ENCODE measurements at regions not wholly inside any gene's neighbourhood (a gene's known extent, or its start where the extent isn't known, plus 50 kb on each side); places are given as distances from the start of the nearest gene placed in this dataset.

DNA sequence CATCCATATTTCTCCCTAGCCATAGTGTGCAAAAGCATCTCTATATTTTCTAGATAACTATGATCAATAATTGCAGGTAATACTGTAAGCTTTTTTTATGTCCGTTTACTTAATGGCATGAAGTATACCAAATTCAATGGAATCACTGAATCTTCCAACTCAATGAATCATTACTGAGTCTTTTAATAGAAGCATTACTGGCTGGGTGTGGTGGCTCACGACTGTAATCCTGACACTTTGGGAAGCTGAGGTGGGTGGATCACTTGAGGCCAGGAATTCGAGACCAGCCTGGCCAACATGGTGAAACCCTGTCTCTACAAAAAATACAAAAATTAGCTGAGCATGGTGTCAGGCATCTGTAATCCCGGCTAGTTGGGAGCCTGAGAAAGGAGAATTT lies 372.5 kb downstream of the BMPER start:
- in situ Hi-C loops (cut with HindIII; ENCODE audit: low sequenced_read_pairs) = no loop called here
- H3K4me3 ChIP-seq (ENCODE audit: low read depth, low read length) = no peak overlapping the region
- no peak for DNase-seq (ENCODE audit: low read depth, low spot score)
- TF ChIP-seq, protein P1, sequence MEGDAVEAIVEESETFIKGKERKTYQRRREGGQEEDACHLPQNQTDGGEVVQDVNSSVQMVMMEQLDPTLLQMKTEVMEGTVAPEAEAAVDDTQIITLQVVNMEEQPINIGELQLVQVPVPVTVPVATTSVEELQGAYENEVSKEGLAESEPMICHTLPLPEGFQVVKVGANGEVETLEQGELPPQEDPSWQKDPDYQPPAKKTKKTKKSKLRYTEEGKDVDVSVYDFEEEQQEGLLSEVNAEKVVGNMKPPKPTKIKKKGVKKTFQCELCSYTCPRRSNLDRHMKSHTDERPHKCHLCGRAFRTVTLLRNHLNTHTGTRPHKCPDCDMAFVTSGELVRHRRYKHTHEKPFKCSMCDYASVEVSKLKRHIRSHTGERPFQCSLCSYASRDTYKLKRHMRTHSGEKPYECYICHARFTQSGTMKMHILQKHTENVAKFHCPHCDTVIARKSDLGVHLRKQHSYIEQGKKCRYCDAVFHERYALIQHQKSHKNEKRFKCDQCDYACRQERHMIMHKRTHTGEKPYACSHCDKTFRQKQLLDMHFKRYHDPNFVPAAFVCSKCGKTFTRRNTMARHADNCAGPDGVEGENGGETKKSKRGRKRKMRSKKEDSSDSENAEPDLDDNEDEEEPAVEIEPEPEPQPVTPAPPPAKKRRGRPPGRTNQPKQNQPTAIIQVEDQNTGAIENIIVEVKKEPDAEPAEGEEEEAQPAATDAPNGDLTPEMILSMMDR (IDR thresholded peaks at IDR 0.05; ENCODE audit: low read depth, low read length) = no peak

DNA sequence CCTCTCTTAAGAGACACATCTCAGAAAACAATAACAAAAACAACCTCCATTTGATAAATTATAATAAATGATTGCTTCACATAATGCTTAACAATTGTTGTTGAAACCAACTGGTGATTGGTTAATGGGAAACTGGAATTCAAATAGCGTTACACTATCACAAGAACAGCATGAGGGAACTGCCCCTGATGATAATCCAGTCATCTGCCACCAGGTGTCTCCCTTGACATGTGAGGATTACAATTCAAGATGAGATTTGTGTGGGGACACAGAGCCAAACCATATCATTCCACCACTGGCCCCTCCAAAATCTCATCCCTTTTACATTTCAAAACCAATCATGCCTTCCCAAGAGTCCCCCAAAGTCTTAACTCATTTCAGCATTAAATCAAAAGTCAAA lies 375.9 kb downstream of the BMPER start:
- TF ChIP-seq, protein P1 (IDR thresholded peaks at IDR 0.05; ENCODE audit: low read depth, low read length) = peak; percentile 22

DNA sequence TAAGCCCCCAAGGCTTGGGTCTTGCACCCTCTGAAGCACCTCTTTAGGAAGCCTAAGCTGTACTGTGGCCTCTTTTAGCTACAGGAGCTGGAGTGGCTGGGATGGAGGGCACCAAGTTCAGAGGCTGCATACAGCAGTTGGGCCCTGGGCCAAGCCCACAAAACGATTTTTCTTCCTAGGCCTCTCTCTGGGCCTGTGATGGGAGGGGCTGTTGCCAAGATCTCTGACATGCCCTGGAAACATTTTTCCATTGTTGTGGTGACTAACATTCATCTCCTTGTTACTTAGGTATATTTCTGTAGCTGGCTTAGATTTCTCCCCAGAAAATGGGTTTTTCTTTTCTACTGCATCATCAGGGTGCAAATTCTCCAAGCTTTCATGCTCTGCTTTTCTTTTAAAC lies 375.7 kb upstream of the NPSR1 start:
- in situ Hi-C loops (cut with HindIII; ENCODE audit: low sequenced_read_pairs) = no loop called here
- no peak for DNase-seq (ENCODE audit: low read depth, low spot score)
- TF ChIP-seq, protein P1 (IDR thresholded peaks at IDR 0.05; ENCODE audit: low read depth, low read length) = no peak
- H3K4me3 ChIP-seq (ENCODE audit: low read depth, low read length) = no peak overlapping the region

More for the DNA sequence above, 375.9 kb downstream of the BMPER start:
- DNase-seq (ENCODE audit: low read depth, low spot score) = no peak
- no peak overlapping the region for H3K4me3 ChIP-seq (ENCODE audit: low read depth, low read length)
- in situ Hi-C loops (cut with HindIII; ENCODE audit: low sequenced_read_pairs) = no loop called here

DNA sequence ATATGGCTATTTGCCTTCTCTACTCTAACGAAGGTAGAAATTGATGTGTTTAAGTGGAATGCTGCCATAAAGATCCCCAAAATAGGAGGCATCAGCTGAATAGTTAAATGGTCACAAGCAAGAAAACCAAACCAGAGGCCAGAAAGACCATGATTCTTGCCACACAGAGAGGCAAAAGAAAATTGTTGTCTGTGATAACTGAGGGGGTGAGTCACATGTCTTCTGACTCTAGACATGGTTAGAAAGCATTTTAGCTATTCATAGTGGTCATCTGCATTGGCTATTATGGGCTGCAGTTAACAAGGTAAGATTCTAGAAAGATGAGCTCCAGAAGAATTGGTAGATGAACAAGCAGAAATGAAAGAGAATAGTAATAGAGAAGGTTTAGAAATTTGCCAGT lies 361.4 kb upstream of the NPSR1 start:
- in situ Hi-C loops (cut with HindIII; ENCODE audit: low sequenced_read_pairs) = no loop called here
- DNase-seq (ENCODE audit: low read depth, low spot score) = peak; percentile 37
- no peak overlapping the region for H3K4me3 ChIP-seq (ENCODE audit: low read depth, low read length)
- TF ChIP-seq, protein P1 (IDR thresholded peaks at IDR 0.05; ENCODE audit: low read depth, low read length) = no peak

DNA sequence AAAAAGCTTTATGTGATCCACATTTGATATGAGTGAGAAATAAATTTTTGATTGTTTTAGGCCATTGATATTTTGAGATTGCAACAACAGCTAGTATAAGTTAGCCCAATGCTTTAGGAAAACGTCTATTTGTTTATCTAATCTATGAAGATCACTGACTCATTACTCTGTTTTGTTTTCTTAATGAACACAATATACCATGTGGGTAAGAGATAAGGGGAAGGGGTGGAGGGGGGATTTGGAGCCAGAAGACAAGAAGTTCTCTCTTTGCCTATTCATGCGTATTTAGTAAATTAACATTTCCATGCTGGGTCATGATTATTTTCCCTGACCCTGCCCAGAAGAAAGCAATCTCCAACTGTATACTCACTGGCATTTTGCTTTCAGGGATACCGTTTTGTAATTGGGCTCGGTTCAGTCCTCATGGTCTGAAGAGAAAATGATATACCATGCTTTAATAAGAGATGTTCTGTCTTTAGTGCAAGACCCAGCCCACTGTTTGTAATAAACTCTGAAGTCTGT lies 359.5 kb upstream of the NPSR1 start:
- no peak overlapping the region for H3K4me3 ChIP-seq (ENCODE audit: low read depth, low read length)
- TF ChIP-seq, protein P1 (IDR thresholded peaks at IDR 0.05; ENCODE audit: low read depth, low read length) = no peak
- in situ Hi-C loops (cut with HindIII; ENCODE audit: low sequenced_read_pairs) = no loop called here
- DNase-seq (ENCODE audit: low read depth, low spot score) = peak; percentile 24

DNA sequence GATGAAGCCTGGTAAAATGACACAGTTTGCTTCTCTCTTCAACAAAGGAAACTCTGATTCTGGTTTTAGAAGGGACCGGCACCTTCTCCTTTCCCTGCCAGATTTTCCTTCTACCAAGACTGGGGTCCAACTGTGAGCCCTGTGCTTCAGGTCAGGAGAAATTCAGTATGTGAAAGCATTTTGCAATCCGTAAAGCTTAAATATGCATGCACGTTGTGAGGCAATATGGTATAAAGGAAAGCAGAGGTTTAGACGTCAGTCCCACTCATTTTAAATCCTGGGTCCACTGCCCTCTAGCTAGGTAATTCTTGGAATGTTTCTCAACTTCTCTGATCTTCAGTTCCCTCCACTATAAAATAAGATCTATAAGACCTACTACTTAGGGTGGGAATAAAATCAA lies 359.0 kb upstream of the NPSR1 start:
- H3K4me3 ChIP-seq (ENCODE audit: low read depth, low read length) = no peak overlapping the region
- DNase-seq (ENCODE audit: low read depth, low spot score) = no peak
- in situ Hi-C loops (cut with HindIII; ENCODE audit: low sequenced_read_pairs) = no loop called here
- TF ChIP-seq, protein P1 (IDR thresholded peaks at IDR 0.05; ENCODE audit: low read depth, low read length) = no peak

DNA sequence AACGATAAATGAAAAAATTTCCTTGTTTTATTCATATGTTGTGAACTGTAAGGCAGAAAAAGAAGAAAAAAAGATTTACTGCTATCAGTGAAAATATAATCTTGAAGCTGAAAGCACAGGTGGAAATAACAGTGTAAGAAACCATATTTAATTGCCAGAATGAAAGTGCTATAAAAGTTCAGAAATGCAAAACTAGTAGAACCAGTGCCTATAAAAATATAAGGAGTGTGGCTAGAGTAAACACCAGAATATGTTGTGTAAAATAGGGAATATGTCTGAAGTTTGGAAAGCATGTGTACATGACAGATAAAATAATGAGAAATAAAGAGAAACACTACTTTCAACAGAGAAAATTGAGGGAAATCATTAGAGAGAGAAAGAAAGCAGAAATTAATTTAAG lies 350.5 kb upstream of the NPSR1 start:
- in situ Hi-C loops (cut with HindIII; ENCODE audit: low sequenced_read_pairs) = no loop called here
- TF ChIP-seq, protein P1 (IDR thresholded peaks at IDR 0.05; ENCODE audit: low read depth, low read length) = no peak
- no peak for DNase-seq (ENCODE audit: low read depth, low spot score)
- no peak overlapping the region for H3K4me3 ChIP-seq (ENCODE audit: low read depth, low read length)

All from astrocyte of the spinal cord (primary cell).